ENCODE measurements at regions not wholly inside any gene's neighbourhood (a gene's known extent, or its start where the extent isn't known, plus 50 kb on each side); places are given as distances from the start of the nearest gene placed in this dataset.
A peak's percentile ranks its signal among the peaks of the same experiment; 100 is the strongest.

DNA sequence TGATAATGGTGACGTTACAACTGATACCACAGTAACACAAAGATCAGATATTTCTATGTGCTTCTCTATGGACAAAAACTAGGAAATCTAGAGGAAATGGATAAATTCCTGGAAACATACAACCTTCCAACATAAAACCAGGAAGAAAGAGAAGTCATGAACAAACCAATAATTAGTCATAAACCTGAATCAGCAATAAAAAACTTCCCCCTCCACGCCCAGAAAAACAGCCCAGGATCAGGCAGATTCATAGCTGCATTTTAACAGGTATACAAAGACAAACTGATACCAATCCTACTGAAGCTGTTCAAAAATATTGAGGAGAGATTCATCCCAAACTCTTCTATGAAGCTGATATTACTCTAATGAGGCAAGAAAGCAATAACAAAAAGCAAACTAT lies 1535.2 kb upstream of the LRRTM1 start:
- in situ Hi-C loops (cut with MboI; ENCODE audit: low pct_unique_long_range_greater_than_20kb in 2 of 9, low sequenced_read_pairs in 9 of 9, unreplicated experiment in 9 of 9): no loop called here
- 21 to 88% (median 60%) methylated on average over 1 to 2 of the region's 2 CpGs for WGBS, 10 experiments
- H3K4me3 ChIP-seq: no peak overlapping the region
- no peak overlapping the region for H3K27ac ChIP-seq
- H3K4me1 ChIP-seq (replicated peaks in 1 of 2): no peaks in the 10 kb centered on the region
- no peak for ATAC-seq (replicated peaks in 6 of 8)

DNA sequence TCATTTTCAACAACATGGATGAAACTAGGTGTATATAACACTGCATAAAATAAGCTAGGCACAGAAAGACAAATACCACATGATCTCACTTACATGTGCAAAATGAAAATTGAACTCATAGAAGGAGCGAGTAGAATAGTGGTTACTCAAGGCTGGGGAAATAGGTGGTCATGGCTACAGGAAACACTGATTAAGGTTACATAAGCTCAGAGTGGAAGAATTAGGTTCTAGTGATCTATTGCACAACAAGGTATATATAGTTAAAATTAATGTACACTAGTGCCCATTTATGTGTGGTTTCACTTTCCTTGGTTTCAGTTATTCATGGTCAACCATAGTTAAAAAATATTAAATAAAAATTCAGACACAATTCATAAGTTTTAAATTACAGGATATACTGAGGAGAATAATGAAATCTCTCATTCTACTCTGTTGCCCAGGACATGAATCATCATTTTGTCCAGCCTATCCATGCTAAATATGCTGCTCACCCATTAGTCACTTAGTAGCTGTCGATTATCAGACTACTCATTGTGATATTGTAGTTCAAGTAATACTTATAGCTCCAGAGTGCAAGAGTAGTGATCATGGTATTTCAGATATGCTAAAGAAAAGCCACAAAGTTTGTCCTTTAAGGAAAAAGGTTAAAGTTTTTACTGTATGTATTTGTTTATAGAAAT lies 1530.9 kb upstream of the LRRTM1 start:
- no peak overlapping the region for H3K4me3 ChIP-seq
- in situ Hi-C loops (cut with MboI; ENCODE audit: low pct_unique_long_range_greater_than_20kb in 2 of 9, low sequenced_read_pairs in 9 of 9, unreplicated experiment in 9 of 9): no loop called here
- ATAC-seq (replicated peaks in 6 of 8): no peak
- no peak overlapping the region for H3K27ac ChIP-seq
- 0 to 100% (median 87%) methylated on average over 1 to 2 of the region's 2 CpGs; no CpG with 5 or more reads in 1 of the 10 experiments for WGBS, 10 experiments
- no peaks in the 10 kb centered on the region for H3K4me1 ChIP-seq (replicated peaks in 1 of 2)

DNA sequence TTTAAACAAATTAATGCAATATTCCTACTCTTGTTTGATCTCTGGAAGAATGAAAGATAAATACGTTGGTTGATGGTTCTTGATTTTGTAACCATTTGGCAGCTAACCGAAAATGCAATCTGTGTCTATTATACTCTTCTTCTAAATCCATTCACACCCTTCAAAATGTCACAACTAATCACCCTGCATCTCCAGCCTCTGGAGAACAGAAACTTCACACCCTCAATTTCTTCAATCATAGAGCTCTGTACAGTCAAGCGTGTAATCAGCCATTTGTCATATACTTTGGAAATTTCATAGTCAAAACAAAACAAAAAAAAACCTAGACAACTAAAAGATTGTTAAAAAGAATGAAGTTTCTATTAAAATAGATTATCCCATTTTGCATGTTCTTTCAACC lies 1482.3 kb upstream of the LRRTM1 start:
- Histone ChIP-seq H3K27ac (no peak overlapping the region), H3K4me1 (replicated peaks in 1 of 2) (no peaks in the 10 kb centered on the region), H3K4me3 (no peak overlapping the region)
- in situ Hi-C loops (cut with MboI; ENCODE audit: low pct_unique_long_range_greater_than_20kb in 2 of 9, low sequenced_read_pairs in 9 of 9, unreplicated experiment in 9 of 9): no loop called here
- no peak for ATAC-seq (replicated peaks in 6 of 8)
- 0 to 100% (median 90%) methylated on average over 1 to 3 of the region's 3 CpGs; no CpG with 5 or more reads in 1 of the 10 experiments for WGBS, 10 experiments

DNA sequence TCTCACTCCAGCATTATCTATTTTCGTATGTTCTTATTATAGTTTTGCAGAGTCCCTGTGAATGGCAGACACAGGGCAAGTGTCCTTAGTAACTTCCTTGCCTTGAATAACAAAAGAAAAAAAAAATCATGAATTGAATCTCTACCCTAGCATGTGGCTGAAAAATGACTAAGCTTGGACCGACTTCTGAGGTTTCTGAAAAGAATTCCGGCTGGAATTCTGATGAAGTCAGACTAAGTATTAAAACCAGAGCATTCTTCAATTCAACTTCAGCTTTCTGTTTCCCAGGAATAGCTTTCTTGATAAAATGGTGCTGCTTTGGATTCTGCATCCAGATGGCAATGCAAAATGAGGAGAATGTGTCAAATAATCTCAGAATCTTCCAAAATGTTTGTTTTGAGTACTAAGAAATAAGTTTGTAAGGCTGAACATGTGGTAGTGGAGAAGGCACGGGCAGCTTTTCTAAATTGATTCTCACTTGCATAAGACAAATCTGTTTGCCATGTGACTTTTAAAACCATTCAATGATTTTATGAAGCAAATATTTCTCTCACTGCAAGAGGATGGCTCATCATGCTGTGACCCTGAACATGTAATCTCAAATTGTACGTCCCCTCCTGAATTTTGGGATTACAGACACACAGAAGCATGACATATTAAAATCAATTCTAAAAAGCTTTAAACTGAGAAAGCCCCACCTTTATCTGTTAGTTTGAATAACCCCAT lies 1462.8 kb upstream of the LRRTM1 start:
- WGBS, 10 experiments: 0 to 95% (median 76%) methylated on average over 1 to 5 of the region's 5 CpGs; no CpG with 5 or more reads in 1 of the 10 experiments
- in situ Hi-C loops (cut with MboI; ENCODE audit: low pct_unique_long_range_greater_than_20kb in 2 of 9, low sequenced_read_pairs in 9 of 9, unreplicated experiment in 9 of 9): no loop called here
- H3K27ac ChIP-seq: no peak overlapping the region
- peak in 1 of 8 experiments; percentile 76 for ATAC-seq (replicated peaks in 6 of 8)
- H3K4me1 ChIP-seq (replicated peaks in 1 of 2): no peaks in the 10 kb centered on the region
- no peak overlapping the region for H3K4me3 ChIP-seq

DNA sequence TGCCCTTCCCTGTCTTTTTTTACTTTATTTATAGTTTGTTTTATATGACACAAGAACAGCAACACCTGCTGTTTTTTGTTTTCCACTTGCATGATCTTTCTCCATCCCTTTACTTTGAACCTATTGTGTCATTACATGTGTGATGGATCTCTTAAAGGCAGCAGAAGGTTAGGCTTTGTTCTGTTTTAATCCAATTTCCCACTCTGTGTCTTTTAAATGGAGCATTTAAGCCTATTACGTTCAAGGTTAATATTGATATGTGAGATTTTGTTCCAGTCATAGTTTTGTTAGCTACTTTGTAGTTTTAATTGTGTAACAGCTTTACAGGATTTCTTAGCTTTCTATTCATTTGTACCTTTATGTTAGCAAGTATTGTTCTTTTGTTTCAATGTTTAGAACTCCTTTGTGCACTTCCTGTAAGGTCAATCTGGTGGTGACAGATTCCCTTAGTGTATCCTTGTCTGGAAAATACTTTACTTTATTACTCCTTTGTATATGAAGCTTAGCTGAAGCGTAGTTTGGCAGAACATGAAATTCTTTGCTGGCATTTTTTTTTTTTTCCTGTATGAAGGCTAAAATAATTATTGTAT lies 1443.0 kb upstream of the LRRTM1 start:
- Histone ChIP-seq H3K4me1 (replicated peaks in 1 of 2) (no peaks in the 10 kb centered on the region), H3K4me3 (no peak overlapping the region), H3K27ac (no peak overlapping the region)
- no peak for ATAC-seq (replicated peaks in 6 of 8)
- in situ Hi-C loops (cut with MboI; ENCODE audit: low pct_unique_long_range_greater_than_20kb in 2 of 9, low sequenced_read_pairs in 9 of 9, unreplicated experiment in 9 of 9): no loop called here
- WGBS, 10 experiments: 0 to 65% (median 12%) methylated on average over 1 to 2 of the region's 2 CpGs

DNA sequence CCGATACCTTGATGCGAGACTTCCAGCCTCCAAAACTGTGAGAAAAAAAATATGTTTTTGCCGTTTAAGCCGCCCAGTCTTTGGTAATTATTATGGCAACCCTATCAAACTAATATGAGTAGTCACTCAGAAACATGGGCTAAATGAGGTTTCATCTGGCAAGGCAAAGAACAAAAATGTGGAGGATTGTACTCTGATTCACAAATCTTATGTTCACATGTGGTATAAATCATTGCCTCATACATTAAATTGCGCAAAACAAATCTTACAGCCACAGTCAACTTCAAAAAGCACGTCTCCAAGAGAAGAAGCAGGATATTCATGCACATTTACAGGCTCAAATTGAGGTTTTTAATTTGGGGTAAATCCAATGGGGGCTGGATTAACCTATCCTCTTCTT lies 1435.4 kb upstream of the LRRTM1 start:
- 0 to 100% (median 83%) methylated on average over 1 to 6 of the region's 6 CpGs; no CpG with 5 or more reads in 1 of the 10 experiments for WGBS, 10 experiments
- H3K4me1 ChIP-seq (replicated peaks in 1 of 2): no peaks in the 10 kb centered on the region
- no peak overlapping the region for H3K27ac ChIP-seq
- no peak overlapping the region for H3K4me3 ChIP-seq
- no peak for ATAC-seq (replicated peaks in 6 of 8)
- in situ Hi-C loops (cut with MboI; ENCODE audit: low pct_unique_long_range_greater_than_20kb in 2 of 9, low sequenced_read_pairs in 9 of 9, unreplicated experiment in 9 of 9): no loop called here

DNA sequence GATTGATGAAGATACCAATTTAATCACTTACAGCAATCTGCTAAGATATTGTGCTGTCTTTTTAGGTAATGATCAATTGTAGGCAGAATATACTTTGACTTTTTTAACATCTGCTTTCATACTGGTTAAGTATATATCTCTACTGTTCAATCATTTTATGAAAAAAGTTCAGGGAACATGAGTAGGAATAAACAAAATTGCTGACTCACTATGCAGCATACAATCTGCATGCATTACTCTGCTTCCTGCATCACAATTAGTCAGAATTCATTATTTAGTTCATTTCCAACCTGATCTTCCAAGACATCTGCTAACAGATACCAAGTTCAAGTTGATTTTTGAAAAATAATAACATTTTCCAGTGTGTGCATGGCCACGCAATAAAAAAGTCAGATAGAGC lies 1430.4 kb upstream of the LRRTM1 start:
- no peak overlapping the region for H3K4me3 ChIP-seq
- in situ Hi-C loops (cut with MboI; ENCODE audit: low pct_unique_long_range_greater_than_20kb in 2 of 9, low sequenced_read_pairs in 9 of 9, unreplicated experiment in 9 of 9): no loop called here
- 11 to 100% (median 89%) methylated on average over 1 of the region's 1 CpG; no CpG with 5 or more reads in 1 of the 10 experiments for WGBS, 10 experiments
- no peak overlapping the region for H3K27ac ChIP-seq
- no peaks in the 10 kb centered on the region for H3K4me1 ChIP-seq (replicated peaks in 1 of 2)
- ATAC-seq (replicated peaks in 6 of 8): no peak

DNA sequence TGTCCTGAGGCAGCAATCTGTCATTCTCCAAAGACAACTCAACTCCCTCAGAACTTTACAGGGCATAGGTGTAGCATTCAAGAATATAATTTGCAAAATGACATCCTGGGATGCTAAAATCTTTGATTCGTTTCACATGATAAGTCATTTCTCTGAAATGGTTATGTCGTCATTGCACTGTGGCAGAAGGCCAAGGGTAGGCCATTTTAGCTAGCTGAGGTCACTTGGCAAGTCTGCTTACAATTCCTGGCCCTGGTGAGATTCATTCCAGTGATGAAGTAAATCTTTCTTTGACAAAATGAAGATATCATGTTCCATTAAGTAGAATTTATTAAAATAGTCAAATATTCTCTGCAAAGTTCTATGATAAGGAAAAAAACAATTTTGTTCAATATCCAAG lies 1410.3 kb upstream of the LRRTM1 start:
- in situ Hi-C loops (cut with MboI; ENCODE audit: low pct_unique_long_range_greater_than_20kb in 2 of 9, low sequenced_read_pairs in 9 of 9, unreplicated experiment in 9 of 9): no loop called here
- Histone ChIP-seq H3K27ac (no peak overlapping the region), H3K4me3 (no peak overlapping the region), H3K4me1 (replicated peaks in 1 of 2) (peaks cover 0 to 4% of the 10 kb centered on the region in 2 donors)
- no peak for ATAC-seq (replicated peaks in 6 of 8)
- WGBS, 10 experiments: 0 to 100% (median 26%) methylated on average over 1 to 2 of the region's 2 CpGs; no CpG with 5 or more reads in 2 of the 10 experiments

DNA sequence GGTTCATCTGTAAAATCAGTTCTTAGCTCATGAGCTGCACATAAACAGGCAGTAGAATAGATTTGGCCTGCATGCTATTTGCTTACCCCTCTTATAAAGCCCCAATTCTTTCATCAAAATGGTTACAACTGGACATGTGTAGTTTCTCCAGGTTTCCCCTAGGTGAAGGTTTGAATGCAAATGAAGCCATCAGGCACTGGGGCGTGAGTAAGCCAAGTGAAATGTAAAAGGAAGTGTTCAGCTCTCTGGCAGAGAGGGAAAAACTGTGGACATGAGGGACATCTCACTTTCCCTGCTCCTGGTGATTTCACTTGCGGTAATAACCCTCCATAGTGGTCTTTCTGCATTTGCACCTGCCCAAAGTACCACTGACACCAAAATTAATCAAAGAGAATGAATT lies 1402.3 kb upstream of the LRRTM1 start:
- no peak for ATAC-seq (replicated peaks in 6 of 8)
- no peak overlapping the region for H3K4me3 ChIP-seq
- 0 to 100% (median 65%) methylated on average over 1 to 2 of the region's 2 CpGs; no CpG with 5 or more reads in 2 of the 10 experiments for WGBS, 10 experiments

DNA sequence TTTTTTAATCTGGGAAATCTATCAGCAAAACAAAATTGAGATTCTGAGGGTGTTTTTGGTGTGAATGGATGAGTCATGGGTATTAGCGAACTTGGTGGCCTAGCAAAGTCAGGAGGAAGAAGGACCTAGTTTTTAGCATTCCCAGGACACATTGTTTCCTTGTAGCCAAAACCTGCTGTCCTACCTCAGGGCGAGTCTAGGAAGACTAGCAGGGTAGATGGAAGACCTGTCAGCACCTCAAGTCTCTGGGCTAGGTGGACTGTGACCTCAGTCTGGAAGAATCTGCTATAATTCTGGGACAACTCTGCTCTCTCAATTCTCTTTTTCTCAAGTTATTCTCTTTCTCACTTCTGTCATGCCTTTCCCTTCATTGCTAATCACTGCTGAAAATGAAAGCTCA lies 1399.3 kb upstream of the LRRTM1 start:
- in situ Hi-C loops (cut with MboI; ENCODE audit: low pct_unique_long_range_greater_than_20kb in 2 of 9, low sequenced_read_pairs in 9 of 9, unreplicated experiment in 9 of 9): no loop called here
- Histone ChIP-seq H3K4me3 (no peak overlapping the region), H3K27ac (no peak overlapping the region), H3K4me1 (replicated peaks in 1 of 2) (no peaks in the 10 kb centered on the region)
- 0 to 100% (median 67%) methylated on average over 1 to 2 of the region's 2 CpGs; no CpG with 5 or more reads in 3 of the 10 experiments for WGBS, 10 experiments
- ATAC-seq (replicated peaks in 6 of 8): no peak

More for the DNA sequence above, 1402.3 kb upstream of the LRRTM1 start:
- Histone ChIP-seq H3K4me1 (replicated peaks in 1 of 2) (no peaks in the 10 kb centered on the region), H3K27ac (no peak overlapping the region)
- in situ Hi-C loops (cut with MboI; ENCODE audit: low pct_unique_long_range_greater_than_20kb in 2 of 9, low sequenced_read_pairs in 9 of 9, unreplicated experiment in 9 of 9): no loop called here

DNA sequence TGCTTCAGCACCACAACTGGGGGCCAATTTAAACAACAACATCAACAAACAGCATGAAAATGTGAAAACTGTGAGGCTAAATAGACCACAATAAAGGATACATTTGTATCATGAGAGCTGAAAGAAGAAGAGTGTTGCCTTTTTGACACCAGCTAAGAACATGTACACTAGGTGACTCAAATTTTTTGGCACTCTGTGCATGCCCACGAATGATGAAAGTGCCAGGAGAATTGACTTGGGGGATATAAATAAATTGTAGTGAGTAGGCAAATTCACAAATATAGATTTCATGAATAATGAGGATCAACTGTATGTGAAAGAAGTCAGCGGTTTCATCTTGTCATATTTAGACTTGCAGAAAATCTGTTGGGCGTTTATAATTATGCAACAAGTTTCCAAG lies 1388.0 kb upstream of the LRRTM1 start:
- in situ Hi-C loops (cut with MboI; ENCODE audit: low pct_unique_long_range_greater_than_20kb in 2 of 9, low sequenced_read_pairs in 9 of 9, unreplicated experiment in 9 of 9): no loop called here
- Histone ChIP-seq H3K4me3 (no peak overlapping the region), H3K27ac (no peak overlapping the region), H3K4me1 (replicated peaks in 1 of 2) (no peaks in the 10 kb centered on the region)
- no peak for ATAC-seq (replicated peaks in 6 of 8)
- 0 to 100% (median 79%) methylated on average over 1 to 3 of the region's 3 CpGs for WGBS, 10 experiments

DNA sequence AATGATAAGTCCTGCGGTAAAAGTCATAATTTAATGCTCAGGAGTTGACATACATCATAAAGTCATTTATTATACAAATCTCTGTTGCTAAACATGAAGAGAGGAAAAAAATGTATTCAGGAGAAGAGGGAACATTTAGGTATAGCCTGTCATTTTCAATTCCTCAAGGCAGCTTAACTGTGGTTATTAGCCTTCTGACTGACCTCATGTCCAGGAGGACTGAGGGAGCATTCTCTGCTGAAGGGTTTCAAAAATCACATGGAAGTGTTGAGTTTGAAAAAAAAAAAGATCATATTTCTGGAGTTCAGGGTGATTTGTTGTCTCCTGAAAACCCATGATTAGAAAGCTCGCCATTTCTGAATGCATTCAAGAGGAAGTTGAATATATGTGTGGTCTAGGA lies 1371.1 kb upstream of the LRRTM1 start:
- no peak for ATAC-seq (replicated peaks in 6 of 8)
- Histone ChIP-seq H3K4me1 (replicated peaks in 1 of 2) (no peaks in the 10 kb centered on the region), H3K4me3 (no peak overlapping the region), H3K27ac (no peak overlapping the region)
- 13 to 100% (median 87%) methylated on average over 1 to 2 of the region's 2 CpGs for WGBS, 10 experiments
- in situ Hi-C loops (cut with MboI; ENCODE audit: low pct_unique_long_range_greater_than_20kb in 2 of 9, low sequenced_read_pairs in 9 of 9, unreplicated experiment in 9 of 9): no loop called here

DNA sequence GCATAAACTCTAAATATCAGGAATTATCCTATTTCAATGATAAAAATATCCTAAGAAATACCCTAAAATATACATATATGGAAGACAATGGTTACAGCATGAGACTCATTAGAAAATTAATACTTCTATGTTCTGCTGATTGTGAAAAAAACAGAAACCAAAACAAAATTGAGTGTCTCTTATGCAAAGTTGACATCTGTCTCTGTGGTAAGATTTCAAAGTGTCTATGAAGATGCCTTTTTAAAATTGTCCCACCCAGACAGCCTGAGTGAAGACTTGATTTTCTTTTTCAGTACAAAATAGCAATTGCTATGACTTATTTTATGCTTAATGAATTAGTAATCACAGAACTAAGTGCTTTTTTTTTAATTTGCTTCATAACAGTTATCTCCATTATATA lies 1368.4 kb upstream of the LRRTM1 start:
- Histone ChIP-seq H3K27ac (no peak overlapping the region), H3K4me1 (replicated peaks in 1 of 2) (no peaks in the 10 kb centered on the region), H3K4me3 (no peak overlapping the region)
- ATAC-seq (replicated peaks in 6 of 8): no peak
- in situ Hi-C loops (cut with MboI; ENCODE audit: low pct_unique_long_range_greater_than_20kb in 2 of 9, low sequenced_read_pairs in 9 of 9, unreplicated experiment in 9 of 9): no loop called here

Data from motor neuron (in vitro differentiated cells).